ENCODE measurements at regions not wholly inside any gene's neighbourhood (a gene's known extent, or its start where the extent isn't known, plus 50 kb on each side); places are given as distances from the start of the nearest gene placed in this dataset.

- in situ Hi-C loops (cut with MboI; ENCODE audit: low sequenced_read_pairs): no loop called here
These were observed 75.2 kb upstream of the GNAZ start for GRCh38 chr22:22995166-22995565.

- in situ Hi-C loops (cut with MboI; ENCODE audit: low sequenced_read_pairs): no loop called here
These were observed 73.6 kb upstream of the GNAZ start for GRCh38 chr22:22996511-22997261.

- in situ Hi-C loops (cut with MboI; ENCODE audit: low sequenced_read_pairs): no loop called here
These were observed 72.9 kb upstream of the GNAZ start for GRCh38 chr22:22997262-22997898.

- in situ Hi-C loops (cut with MboI; ENCODE audit: low sequenced_read_pairs): no loop called here
These were observed 72.3 kb upstream of the GNAZ start for GRCh38 chr22:22997988-22998387.

GRCh38 chr22:22999523-22999922 lies 70.8 kb upstream of the GNAZ start:
- in situ Hi-C loops (cut with MboI; ENCODE audit: low sequenced_read_pairs): no loop called here

- in situ Hi-C loops (cut with MboI; ENCODE audit: low sequenced_read_pairs): no loop called here
These were observed 69.5 kb upstream of the GNAZ start for GRCh38 chr22:23000657-23001347.

GRCh38 chr22:23001463-23001862 lies 68.9 kb upstream of the GNAZ start:
- in situ Hi-C loops (cut with MboI; ENCODE audit: low sequenced_read_pairs): no loop called here

DNA sequence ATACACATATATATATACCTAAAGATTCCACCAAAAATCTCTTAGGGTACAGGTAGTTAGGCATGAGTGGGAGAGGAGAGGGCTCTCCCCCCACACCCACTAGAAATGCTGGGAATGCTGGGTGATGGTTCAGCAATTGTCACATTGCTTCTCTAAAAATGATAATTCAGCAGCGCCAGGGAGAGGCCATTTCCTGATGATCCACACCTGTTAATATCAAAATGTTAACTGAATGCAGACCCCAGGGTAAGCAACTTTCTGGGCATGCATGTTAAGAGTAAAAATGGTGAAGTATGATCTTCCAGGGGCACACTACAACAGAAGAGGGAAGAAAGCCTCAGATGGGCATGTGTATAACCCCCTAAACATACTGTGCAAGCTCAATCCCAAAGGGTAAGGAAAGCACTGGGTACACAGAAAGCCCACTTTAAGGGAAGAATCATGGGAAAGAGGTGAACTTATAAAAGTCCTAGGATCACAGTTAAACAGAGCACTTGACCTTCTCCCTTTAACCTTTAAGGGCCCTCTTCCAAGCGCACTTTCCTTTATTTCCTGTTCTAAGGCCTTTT lies 67.6 kb upstream of the GNAZ start:
- in situ Hi-C loops (cut with MboI; ENCODE audit: low sequenced_read_pairs): no loop called here

DNA sequence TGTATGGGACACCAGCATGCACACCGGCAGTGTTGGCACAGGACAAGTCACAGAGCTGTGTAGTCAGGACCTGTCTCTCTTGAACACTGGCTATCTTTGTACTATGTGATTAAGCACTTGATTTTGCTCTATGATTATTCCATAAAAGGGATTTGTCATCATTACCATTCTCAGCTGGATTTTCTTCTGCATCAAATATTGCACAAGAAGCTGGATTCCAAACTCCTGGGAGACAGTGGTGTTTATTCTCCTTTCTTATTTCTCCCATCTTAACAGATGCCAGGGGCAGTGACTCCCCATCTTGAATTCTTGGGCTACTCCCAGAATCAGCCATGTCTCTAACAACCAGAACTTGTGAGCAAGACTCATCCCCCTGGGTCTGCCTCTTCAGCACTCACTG lies 62.5 kb upstream of the GNAZ start:
- in situ Hi-C loops (cut with MboI; ENCODE audit: low sequenced_read_pairs): no loop called here

GRCh38 chr22:23008896-23009295 lies 61.4 kb upstream of the GNAZ start:
- in situ Hi-C loops (cut with MboI; ENCODE audit: low sequenced_read_pairs): no loop called here

Measured in HL-60/S4 (cell line).